HCT116 (cell line): ENCODE measurements at regions not wholly inside any gene's neighbourhood (a gene's known extent, or its start where the extent isn't known, plus 50 kb on each side); places are given as distances from the start of the nearest gene placed in this dataset.

Experiments used
- ELF1 ChIP-seq: IDR thresholded peaks from 2 replicates; pipeline ENCODE4 v1.6.1; 2012; ENCODE audit warnings: low read depth, borderline replicate concordance
- POLR2A ChIP-seq: IDR thresholded peaks from 2 replicates; pipeline ENCODE4 v1.7.0; 2011; ENCODE audit warnings: borderline replicate concordance; ENCODE audit not compliant: insufficient read depth, insufficient read length; ENCODE audit errors: extremely low read depth
- POLR2AphosphoS5 ChIP-seq: IDR thresholded peaks from 2 replicates; pipeline ENCODE4 v1.6.1; 2011; ENCODE audit warnings: mild to moderate bottlenecking, low read depth, low read length, moderate library complexity
- RAD21 ChIP-seq: IDR thresholded peaks from 2 replicates; pipeline ENCODE4 v1.6.1; 2012; ENCODE audit warnings: low read depth, mild to moderate bottlenecking
- TF ChIP-seq, protein P1 (sequence below), 3 experiments: fragments of 200-600 bp in 1 of 3; sonication (generic) in 1 of 3; IDR thresholded peaks in 2 of 3; conservative IDR thresholded peaks in 1 of 3; 2 replicates each; pipeline ENCODE4 v1.5.1; 2012 to 2017; ENCODE audit warnings: low read depth in 2 of 3, low read length in 2 of 3, antibody characterized with exemption in 1 of 3, borderline replicate concordance in 1 of 3, control low read depth in 1 of 3, mild to moderate bottlenecking in 1 of 3, mixed read lengths in 1 of 3, mixed run types in 1 of 3, moderate library complexity in 1 of 3; ENCODE audit not compliant: insufficient read depth in 1 of 3
- TF ChIP-seq, protein P2 (sequence below): IDR thresholded peaks from 2 replicates; pipeline ENCODE4 v1.6.1; 2012
- TF ChIP-seq, protein P3 (sequence below): IDR thresholded peaks from 2 replicates; pipeline ENCODE4 v1.6.1; 2012; ENCODE audit warnings: low read depth
- TF ChIP-seq, protein P4 (sequence below): IDR thresholded peaks from 2 replicates; pipeline ENCODE4 v1.6.1; 2011; ENCODE audit warnings: mild to moderate bottlenecking, low read length, moderate library complexity; ENCODE audit not compliant: insufficient replicate concordance; ENCODE audit errors: extremely low read depth

DNA sequence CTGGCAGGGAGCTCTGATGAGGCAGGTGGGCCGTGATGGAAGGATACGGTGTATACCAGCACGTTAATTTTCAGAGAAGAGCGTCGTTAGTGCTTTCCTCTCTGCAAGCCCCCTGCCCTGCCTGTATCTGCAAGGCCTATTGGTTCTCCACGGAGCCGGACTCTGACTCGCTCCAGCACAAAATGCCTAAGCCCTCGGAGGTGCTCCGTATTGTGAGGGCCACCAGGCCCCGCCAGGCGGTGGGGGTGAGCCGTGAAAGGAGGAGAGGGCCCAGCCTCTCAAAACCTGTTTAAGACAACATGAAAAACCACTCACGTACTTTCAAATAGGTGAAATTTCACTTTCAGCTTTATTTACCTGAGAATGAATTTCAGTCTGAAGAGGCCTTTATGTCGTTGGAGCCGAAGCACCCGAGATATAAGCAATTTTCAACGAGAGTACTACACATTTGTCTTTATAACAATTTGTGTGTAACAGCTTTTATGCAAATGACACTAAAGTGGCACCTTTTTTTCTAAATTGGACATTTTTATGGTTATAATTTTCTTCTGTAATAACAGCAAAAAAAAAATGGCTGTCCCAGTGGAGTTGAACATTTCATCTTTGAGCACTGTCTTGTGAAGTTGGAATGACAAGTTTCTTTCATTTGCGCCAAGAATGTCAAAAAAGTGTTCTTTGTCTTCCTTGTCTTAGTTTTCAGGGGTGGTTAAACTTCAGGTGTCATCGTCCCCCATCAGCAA, 749.5 kb downstream of the VRK1 start:
- TF ChIP-seq, protein P1, sequence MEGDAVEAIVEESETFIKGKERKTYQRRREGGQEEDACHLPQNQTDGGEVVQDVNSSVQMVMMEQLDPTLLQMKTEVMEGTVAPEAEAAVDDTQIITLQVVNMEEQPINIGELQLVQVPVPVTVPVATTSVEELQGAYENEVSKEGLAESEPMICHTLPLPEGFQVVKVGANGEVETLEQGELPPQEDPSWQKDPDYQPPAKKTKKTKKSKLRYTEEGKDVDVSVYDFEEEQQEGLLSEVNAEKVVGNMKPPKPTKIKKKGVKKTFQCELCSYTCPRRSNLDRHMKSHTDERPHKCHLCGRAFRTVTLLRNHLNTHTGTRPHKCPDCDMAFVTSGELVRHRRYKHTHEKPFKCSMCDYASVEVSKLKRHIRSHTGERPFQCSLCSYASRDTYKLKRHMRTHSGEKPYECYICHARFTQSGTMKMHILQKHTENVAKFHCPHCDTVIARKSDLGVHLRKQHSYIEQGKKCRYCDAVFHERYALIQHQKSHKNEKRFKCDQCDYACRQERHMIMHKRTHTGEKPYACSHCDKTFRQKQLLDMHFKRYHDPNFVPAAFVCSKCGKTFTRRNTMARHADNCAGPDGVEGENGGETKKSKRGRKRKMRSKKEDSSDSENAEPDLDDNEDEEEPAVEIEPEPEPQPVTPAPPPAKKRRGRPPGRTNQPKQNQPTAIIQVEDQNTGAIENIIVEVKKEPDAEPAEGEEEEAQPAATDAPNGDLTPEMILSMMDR (IDR thresholded peaks at IDR 0.05 in 2 of 3, conservative IDR thresholded peaks at IDR 0.05 in 1 of 3; ENCODE audit: borderline replicate concordance in 1 of 3, insufficient read depth in 1 of 3, low read depth in 2 of 3, low read length in 2 of 3) = no peak
- TF ChIP-seq POLR2A (no peak), POLR2AphosphoS5 (no peak), ELF1 (no peak), RAD21 (no peak)
- TF ChIP-seq, protein P2, sequence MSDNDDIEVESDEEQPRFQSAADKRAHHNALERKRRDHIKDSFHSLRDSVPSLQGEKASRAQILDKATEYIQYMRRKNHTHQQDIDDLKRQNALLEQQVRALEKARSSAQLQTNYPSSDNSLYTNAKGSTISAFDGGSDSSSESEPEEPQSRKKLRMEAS = no peak
- TF ChIP-seq, protein P3, sequence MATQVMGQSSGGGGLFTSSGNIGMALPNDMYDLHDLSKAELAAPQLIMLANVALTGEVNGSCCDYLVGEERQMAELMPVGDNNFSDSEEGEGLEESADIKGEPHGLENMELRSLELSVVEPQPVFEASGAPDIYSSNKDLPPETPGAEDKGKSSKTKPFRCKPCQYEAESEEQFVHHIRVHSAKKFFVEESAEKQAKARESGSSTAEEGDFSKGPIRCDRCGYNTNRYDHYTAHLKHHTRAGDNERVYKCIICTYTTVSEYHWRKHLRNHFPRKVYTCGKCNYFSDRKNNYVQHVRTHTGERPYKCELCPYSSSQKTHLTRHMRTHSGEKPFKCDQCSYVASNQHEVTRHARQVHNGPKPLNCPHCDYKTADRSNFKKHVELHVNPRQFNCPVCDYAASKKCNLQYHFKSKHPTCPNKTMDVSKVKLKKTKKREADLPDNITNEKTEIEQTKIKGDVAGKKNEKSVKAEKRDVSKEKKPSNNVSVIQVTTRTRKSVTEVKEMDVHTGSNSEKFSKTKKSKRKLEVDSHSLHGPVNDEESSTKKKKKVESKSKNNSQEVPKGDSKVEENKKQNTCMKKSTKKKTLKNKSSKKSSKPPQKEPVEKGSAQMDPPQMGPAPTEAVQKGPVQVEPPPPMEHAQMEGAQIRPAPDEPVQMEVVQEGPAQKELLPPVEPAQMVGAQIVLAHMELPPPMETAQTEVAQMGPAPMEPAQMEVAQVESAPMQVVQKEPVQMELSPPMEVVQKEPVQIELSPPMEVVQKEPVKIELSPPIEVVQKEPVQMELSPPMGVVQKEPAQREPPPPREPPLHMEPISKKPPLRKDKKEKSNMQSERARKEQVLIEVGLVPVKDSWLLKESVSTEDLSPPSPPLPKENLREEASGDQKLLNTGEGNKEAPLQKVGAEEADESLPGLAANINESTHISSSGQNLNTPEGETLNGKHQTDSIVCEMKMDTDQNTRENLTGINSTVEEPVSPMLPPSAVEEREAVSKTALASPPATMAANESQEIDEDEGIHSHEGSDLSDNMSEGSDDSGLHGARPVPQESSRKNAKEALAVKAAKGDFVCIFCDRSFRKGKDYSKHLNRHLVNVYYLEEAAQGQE = no peak
- TF ChIP-seq, protein P4, sequence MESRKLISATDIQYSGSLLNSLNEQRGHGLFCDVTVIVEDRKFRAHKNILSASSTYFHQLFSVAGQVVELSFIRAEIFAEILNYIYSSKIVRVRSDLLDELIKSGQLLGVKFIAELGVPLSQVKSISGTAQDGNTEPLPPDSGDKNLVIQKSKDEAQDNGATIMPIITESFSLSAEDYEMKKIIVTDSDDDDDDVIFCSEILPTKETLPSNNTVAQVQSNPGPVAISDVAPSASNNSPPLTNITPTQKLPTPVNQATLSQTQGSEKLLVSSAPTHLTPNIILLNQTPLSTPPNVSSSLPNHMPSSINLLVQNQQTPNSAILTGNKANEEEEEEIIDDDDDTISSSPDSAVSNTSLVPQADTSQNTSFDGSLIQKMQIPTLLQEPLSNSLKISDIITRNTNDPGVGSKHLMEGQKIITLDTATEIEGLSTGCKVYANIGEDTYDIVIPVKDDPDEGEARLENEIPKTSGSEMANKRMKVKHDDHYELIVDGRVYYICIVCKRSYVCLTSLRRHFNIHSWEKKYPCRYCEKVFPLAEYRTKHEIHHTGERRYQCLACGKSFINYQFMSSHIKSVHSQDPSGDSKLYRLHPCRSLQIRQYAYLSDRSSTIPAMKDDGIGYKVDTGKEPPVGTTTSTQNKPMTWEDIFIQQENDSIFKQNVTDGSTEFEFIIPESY = no peak
